NCI-H2107 (cell line): ENCODE measurements at regions not wholly inside any gene's neighbourhood (a gene's known extent, or its start where the extent isn't known, plus 50 kb on each side); places are given as distances from the start of the nearest gene placed in this dataset.
"Not testable (repeated sequence)": the region's sequence is repeated elsewhere in the genome, so short reads cannot be mapped to it uniquely, and the experiment has no call there.

Experiments used
- DNase-seq: peaks from one replicate; lab custom pipeline; 2025; lab: John Stamatoyannopoulos, UW

DNA sequence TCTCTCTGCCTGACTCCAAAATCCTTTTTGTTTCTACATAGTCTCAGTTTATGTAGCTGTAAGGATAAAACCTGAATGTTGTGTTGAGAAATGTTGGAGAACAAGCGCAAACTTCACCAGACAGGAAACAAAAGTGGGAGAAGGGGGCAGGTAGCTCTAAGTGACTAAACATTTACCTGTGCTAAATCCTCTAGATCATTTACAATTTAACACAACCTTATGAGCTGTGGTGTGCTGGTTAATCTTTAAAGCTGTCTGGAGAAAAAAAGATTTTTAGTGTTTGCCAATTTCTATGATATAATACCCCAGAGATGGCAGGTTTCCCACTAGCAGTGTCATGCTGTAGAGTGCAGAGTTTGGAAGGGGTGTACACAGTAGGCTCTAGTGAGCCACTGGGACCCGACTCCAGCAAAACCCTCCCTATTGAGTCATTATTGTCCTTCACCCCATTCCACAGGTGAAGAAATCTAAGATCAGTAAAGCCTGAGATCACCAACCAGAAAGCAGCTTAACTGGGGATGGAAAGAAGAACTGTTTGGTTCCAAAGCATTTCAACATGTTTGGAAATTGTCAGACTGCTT is 992.0 kb downstream of the DCDC2C start:
- no peak for DNase-seq

DNA sequence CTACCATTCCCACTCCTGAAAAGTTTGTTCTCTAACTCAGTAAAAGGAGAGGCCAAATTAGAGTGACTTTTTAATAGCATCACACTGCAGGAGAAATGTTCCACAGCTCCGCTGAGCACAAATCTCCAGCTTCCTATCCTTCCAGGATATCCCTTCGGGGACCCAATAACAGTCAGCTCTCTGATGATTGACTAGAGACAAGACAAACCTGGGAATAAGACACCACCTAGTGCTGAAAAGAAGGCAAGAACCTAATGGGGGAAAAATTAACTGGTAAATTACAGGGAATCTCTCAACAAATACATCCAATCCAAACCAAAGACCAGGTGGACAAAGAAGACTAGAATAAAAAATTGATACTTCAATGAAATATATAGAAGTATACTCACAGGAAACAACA is 977.1 kb upstream of the SOX11 start:
- no peak for DNase-seq

DNA sequence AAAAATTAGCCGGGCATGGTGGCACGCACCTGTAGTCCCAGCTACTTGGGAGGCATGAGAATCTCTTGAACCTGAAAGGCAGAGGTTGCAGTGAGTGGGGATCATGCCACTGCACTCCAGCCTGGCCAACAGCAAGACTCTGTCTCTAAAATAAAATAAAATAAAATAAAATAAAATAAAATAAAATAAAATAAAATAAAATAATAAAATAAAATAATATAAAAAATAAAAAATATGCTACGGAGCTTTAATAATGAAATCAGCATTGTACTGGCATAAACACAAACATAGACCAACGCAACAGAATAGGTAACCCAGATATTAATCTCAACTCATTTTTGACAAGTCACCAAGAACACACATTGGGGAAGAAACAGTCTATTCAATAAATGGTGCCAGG is 973.4 kb upstream of the SOX11 start:
- no peak for DNase-seq

DNA sequence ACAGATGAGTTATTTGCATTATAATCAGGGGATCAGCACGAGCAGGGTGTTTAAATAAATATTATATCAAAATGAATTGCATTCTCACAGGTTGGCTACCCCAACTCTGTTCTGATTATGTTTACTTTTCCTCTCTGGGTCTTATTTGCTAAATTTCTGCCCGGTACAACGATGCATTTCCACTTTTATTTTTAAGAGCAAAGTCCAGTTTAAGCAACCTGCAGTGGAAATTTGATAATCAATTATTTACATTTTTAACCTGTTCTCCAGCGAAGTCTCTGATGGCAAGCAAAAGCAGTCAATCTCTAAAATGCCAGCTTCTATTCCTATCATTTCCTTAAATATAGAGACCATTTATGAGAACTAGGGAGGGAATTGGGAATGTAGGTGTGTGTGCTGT is 966.6 kb upstream of the SOX11 start:
- DNase-seq, result no peak

DNA sequence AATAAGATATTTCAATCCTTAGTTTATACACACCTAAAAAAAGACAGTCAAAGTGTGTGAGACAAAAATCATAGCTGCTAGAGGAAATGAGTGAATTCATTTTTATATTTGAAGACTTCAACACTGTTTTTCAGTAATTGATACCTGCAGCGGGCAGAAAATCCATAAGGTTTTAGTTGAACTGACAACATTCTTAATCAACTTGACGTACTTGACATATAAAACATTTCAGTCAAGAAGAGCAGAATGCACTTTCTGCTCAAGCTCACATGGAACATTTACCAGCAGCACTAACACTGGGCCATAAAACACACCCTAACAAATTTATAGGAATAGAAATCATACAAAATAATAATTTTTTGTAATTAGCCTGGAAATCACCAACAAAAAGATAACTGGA is 959.6 kb upstream of the SOX11 start:
- DNase-seq, result no peak

DNA sequence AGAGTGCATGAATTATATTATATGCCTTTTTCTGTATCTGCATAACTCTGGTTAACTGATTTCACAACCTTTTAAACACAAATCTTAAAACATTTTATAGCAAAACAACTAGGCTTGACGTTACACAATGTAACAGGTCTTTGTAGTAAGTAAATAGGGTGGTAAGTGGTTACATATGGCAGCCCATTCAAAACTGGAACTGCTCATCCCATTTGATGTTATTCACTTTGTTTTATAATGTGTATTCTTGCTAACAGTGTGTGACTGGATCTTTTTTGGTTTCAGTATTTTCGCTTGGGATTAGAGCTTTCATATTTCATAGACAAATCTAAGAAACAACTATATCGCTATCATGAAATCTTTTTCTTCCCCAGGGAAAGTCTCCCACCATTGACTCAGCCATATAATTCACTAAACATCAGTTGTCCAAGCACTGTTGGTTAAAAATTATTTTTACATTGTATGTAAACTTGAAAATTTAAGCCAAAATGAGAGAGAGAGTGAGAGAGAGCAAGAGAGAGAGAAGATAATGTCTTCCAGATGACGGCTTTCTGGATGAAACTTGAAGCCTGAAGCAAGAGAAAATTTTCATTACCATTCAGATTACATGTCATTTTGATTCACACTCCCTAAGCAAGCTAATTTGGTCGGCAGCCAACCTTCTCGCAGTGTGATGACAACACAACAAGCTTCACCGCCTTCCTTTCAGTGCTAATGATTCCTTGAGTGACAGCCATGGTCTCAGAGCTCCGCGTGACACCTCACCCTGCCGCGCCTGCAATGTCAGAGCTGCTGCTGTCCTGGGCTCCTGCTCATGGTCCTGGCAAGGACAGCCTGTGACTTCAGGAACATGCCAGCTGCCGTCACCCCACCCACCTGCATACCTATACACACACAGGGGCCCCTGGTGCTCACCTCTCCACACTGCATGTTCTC is 946.9 kb upstream of the SOX11 start:
- DNase-seq, result peak; percentile 71

DNA sequence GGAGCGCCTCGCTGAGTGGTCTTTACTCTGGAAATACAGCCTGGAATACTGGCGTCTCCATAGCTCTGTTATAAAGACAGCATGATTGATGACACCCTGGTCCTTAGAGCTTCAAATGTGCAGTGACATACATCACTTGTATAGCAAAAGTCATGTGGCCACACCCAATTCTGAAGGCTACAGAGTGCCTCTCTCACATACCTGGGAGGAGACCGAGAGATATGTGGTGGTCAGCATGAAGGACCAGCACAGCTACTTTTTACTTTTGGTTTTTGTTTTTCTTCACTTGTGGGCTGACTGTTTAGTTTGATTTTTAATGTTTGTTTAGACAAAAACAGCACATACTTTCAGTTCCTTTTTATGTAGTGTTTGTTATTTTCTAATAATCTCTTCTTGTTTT is 938.5 kb upstream of the SOX11 start:
- no peak for DNase-seq

DNA sequence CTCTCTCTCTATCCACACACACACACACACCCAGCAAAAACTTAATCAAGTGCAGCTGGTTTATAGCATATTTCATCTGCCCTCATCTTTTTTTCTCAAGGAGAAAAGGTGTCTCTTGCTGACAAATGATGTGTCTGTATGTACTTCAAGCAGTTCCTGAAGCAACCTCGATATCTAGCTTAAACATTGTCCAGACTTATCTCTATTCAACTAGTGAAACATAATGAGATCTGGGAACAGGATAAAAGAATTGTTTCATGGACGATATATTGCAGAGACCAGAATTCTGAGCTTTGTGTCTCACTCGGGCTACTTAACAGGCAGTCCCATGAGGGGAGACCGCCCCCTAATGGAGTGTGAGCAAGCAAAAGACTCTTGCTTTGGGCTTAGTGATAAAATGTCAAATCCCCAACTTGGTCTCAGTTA is 929.2 kb upstream of the SOX11 start:
- peak; percentile 39 for DNase-seq

DNA sequence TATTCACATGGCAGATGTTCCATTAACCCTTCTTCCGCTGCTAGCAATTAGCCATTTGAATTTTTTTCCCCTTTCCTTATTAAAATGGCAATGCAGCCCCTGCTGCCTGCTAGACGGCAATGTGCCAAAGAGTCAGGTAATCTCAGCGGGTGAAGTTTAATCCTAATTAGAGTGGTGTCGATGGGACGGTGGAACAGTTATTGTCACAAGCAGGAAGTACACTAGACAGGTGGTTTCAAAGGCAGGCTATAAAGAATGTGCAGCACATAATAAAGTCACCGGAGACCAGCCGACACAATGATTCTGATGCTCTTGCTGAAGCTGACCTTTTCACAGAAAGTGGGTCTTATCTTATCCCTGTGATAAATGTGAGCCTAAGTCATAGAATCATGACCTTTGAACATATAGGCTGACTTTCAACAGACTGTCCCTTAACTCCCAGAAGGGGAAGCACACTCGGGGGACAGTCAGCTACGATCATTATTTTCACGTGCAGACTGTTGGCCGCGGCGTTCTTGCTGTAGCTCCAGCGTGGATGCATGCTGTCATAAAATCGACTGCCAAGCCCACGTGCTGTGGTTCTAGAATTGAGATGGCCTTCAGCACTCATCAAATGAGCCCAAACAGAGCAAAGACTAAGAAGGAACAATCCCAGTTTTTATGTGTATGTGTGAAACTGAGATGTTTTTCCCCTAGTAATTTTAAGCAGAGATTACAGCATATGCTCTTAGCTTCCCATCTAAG is 926.2 kb upstream of the SOX11 start:
- DNase-seq, result no peak

DNA sequence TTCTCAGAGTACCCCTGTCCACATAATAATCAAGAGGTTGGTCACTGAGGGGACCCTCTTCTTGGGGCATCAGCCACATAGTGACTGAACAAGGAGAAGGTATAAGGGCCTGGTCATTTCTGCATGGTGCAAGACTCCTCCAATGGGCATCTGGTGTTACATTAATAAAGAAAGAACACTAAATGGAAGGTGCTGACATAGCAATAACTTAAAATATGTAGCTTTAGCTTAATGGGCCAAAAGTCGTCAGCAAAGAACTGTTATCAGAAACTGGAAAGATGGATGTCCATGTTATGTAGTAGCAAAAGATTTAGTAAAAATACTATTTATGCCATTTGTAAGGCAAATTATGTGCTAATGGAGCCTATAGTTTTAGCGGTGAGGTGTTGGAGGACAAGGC is 916.5 kb upstream of the SOX11 start:
- DNase-seq, result no peak

DNA sequence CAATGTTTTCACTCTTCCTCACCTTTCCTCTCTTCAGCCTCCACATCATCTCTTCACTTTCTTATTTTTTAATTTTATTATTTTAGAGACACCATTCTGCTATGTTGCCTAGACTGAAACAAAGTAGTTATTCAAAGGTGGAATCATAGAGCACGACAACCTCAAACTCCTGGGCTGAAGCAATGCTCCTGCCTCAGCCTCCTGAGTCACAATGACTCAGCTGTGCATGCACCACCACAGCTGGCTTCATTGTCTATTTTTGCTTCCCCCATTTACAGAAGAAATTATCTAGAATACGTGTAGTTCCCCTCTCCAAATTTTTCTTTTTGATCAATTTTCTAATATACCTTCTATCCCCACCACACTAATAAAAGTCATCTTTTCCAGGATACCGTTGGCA is 911.5 kb upstream of the SOX11 start:
- no peak for DNase-seq

DNA sequence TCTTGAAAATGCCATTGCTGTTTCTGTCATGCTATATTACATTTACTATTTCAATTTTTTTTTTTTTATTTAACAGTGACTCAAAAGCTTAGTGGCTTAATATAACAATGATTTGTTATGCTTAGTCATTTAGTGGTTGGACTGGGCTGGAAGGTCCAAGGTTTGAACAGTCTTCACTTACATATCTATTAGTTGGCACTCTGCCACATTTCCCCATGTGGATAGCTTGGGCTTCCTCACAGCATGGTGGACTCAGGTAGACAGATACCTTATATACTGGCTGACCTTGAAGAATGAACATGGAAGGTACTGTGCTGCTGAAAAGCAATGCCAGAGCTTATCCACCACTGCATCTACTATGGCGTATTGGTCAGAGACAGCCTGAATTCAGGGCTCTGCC is 909.5 kb upstream of the SOX11 start:
- no peak for DNase-seq

DNA sequence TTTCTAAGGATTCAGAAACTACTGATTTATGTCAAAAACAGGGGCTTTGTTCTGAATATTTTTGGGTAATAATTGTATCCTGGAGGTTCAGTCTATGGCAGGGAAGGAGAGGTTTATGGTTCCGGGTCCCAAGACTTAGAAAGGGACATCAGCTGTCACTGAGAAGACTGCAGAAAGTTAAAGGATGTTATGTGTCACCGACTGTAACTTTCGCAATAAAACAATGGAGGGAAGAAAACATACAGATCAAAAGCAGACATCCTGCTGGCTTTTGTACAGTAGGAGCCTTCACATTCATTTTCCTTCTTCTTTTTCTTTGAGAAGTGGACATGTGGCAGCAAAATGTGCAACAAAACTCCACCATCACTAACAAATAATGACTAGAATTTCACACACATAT is 900.7 kb upstream of the SOX11 start:
- DNase-seq, result no peak

DNA sequence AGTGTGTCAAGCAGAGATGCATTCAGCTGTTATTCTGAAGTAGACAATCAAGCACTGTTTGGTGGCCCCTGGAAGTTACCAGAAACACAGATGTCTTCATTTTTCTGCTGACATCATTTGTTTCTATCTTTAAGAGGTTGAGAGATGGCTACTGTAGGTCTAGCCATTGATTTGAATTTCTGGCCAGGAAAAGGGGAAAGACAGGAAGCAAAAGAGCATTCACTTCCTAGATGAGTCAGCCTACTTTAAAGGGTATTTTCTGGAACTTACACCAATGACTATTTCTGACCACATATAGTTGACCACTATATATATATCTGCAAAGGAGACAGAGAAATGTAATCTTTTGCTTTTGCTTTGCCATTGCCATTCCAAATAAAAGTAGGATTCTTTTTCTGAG is 900.1 kb upstream of the SOX11 start:
- no peak for DNase-seq

DNA sequence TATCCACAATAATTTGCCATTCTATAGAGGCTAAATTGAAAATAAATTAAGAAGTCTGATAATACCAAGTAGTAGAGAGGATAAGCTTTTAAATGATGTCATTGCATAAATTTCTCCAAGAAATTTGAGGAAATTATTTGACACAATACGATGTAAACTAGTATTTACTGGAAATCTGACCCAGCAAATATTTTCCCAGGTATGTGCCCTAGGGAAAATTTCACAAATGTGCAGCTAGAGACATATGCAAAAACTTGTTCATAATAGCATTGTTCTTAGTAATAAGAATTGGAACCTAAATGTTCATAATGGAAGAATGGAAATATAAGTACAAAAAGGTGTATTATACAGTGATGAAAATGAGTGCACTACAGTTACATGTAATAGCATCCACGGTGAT is 888.8 kb upstream of the SOX11 start:
- DNase-seq, result no peak

DNA sequence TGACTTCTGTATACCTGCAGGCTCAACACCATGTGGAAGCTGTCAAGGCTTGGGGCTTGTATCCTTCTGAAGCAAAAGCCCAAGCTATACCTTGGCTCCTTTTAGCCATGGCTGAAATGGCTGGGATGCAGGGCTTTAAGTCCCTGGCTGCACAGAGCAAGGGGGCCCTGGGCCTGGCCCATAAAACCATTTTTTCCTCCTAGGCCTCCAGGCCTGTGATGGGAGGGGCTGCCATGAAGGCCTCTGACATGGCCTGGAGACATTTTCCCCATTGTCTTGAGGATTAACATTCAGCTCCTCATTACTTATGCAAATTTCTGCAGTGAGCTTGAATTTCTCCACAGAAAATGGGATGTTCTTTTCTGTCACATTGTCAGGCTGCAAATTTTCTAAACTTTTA is 878.0 kb upstream of the SOX11 start:
- not testable (repeated sequence) for DNase-seq

DNA sequence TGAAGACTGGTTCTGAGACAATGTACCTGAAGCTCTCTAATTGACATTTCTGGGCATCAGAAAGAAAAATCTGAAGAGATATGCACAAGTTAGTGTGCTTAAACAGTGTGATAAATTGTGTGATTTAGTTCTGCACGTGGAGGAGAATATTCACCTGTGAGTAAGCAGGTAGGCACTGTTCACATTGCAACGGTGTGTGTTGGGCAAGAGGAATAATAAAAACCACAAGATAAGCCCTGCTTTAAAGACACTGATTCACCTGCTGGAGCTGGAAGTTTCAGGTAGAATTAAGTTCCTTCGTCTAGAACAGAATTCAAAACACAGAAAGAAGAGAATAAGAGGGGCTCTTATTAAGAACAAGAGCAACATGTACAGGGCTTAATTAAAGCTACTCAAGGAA is 864.3 kb upstream of the SOX11 start:
- DNase-seq, result no peak

DNA sequence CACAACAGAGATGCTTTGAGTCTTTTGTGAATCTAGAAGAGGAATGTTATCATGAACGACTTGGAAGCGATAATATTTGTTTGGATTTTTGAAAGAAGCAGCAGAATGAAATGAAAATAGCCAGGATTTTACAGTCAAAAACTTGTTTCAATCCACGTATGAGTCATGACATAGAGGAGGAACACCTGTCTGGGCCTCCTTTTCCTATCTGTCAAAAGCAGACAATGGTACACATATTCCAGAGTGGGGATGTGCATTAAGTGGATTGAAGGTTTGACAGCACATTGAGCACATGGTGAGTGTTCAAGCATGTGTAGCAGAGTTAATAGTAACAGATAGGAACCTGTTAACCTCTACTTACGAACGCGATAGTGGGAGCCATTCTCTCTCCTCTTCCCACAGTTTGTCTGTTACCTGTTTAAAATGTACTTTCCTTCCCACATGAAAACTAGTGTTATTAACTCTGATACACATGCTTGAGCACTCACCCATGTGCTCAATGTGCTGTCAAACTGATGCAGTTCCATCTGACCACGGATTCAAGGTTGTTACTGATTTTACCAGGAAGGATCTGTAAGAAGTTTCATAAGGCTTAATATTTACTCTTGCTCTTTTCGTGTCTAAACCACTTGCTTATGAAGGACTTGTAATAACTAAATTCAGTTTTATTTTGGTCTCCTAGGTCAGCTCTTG is 863.4 kb upstream of the SOX11 start:
- no peak for DNase-seq

DNA sequence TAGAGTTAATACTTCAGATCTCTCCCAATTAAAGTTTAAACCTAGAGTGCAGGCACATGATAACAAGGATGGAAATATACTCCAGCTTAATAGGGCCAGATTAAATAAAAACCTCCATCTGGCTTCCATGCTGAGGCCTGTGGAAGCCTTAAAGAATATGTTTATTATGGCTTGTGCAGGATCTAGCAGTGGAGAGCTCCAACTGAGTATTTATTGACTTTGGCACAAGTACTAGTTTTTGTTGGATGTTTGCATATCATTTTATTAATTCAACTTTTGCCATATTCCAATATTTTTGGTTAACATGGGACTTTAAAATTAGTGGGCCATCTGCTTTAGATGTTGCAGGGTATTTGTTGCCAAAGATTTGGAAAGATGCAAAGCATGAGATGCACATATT is 860.4 kb upstream of the SOX11 start:
- DNase-seq, result no peak

DNA sequence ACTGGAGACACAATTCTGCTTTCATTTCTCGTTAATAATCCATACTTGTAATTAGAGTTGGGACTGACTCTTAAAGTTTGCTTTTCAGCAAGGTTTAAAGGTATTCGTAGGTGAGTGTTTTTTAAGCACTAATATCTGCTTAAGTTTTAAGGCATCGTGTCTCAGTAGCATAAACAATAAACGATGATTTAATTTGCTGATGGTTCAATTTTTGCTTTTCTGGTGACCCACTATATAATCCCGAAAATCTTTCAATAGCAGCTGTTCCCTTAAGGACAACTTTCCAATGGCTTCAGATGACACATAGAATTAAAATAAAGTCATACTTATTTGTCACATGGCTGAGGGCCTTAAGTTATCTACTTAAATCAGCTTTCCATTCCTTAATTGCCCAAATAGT is 859.5 kb upstream of the SOX11 start:
- no peak for DNase-seq

DNA sequence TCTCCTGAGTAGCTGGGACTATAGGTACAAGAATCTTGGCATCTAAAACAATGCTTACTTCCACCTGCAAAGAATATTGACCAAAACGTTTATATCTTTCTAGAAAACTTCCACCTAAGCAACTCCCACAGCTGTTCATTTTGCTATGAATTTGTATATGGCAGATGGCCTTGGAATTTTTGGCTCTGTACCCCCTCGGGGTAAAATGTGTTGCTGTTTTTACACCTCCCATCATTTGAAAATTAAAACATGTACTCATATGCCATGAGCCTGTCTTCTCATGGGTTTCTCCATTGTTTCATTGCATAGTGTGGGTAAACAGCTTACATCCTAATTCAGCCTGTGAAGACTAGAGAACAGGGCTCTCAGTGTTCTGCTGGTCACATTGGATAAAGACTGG is 853.6 kb upstream of the SOX11 start:
- no peak for DNase-seq

DNA sequence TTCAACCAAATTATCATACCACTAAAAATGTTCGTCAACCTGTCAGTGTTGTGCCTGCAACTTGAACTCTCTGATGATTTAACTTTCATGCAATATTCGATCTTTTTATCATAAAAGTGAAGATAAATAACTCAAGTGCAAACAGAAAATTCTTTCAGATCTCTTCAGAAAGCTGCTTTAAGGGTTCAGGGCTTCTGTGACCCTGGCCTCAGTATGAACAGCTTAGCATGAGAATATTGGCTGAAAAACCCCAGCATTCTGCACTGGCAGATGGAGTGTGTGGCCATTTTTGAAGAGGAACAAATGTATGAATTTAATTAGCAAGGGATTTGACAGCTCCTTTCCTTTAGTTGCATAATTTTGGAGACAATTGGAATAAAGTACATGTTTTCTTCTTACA is 851.4 kb upstream of the SOX11 start:
- no peak for DNase-seq

DNA sequence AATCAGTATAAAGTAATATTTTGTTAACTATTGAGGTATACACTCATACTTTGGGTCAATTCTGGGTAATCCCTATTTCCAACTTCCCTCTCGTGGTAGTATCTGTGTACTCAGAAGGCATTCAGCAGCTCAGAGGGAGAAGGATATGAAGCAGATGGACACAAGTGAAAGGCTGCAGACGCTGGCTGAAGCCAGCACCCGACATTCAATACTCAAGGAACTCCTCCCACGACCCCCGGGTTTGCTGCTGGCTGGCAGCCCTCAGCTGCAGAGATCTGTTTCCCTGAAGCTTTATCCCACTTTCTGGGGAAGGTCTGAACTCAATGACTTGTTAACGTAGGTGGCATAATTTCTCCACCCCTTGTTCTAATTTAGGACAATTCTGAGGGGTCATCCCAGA is 847.3 kb upstream of the SOX11 start:
- DNase-seq, result no peak
